Thyroid gland (tissue), 4 donors: ENCODE measurements at regions not wholly inside any gene's neighbourhood (a gene's known extent, or its start where the extent isn't known, plus 50 kb on each side); places are given as distances from the start of the nearest gene placed in this dataset.

Experiments used
- POLR2A ChIP-seq, 2 donors: fragments of 450-650 bp; IDR thresholded peaks; one replicate each; pipeline ENCODE4 v1.6.1; 2017; ENCODE audit warnings: antibody characterized with exemption in 2 of 2, mild to moderate bottlenecking in 2 of 2, moderate library complexity in 1 of 2
- TF ChIP-seq, protein P1 (sequence below), 6 experiments: fragments of 200-600 bp in 3 of 6; fragments of 450-650 bp in 3 of 6; sonication (generic) in 3 of 6; IDR thresholded peaks; one replicate each; pipeline ENCODE4 v1.5.1; 2016 to 2019; ENCODE audit warnings: antibody characterized with exemption in 6 of 6, mild to moderate bottlenecking in 2 of 6, inconsistent platforms in 1 of 6, moderate library complexity in 1 of 6

DNA sequence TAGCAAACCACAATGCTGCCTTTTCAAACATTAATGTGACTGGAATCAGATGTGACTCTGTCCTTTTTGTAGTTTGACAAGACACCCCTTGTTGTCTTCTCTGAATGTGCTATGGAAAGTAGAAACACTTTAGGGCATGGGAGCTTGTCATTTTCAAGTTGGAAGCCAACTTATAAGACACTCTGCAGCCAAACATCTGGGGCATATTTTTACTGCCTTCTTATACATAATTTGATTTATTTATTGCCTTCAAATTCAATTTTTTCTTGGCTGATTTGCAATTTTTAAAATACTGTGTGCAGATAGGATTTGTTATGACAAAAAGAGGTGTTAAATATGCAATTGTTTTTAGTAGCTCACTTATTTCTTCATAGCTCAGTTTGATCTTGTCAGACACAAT is 1002.0 kb upstream of the PCDH7 start:
- no peak for TF ChIP-seq POLR2A (IDR thresholded peaks at IDR 0.05)
- TF ChIP-seq, protein P1, sequence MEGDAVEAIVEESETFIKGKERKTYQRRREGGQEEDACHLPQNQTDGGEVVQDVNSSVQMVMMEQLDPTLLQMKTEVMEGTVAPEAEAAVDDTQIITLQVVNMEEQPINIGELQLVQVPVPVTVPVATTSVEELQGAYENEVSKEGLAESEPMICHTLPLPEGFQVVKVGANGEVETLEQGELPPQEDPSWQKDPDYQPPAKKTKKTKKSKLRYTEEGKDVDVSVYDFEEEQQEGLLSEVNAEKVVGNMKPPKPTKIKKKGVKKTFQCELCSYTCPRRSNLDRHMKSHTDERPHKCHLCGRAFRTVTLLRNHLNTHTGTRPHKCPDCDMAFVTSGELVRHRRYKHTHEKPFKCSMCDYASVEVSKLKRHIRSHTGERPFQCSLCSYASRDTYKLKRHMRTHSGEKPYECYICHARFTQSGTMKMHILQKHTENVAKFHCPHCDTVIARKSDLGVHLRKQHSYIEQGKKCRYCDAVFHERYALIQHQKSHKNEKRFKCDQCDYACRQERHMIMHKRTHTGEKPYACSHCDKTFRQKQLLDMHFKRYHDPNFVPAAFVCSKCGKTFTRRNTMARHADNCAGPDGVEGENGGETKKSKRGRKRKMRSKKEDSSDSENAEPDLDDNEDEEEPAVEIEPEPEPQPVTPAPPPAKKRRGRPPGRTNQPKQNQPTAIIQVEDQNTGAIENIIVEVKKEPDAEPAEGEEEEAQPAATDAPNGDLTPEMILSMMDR (IDR thresholded peaks at IDR 0.05): no peak
